Liver (tissue), 8 donors: ENCODE measurements at regions not wholly inside any gene's neighbourhood (a gene's known extent, or its start where the extent isn't known, plus 50 kb on each side); places are given as distances from the start of the nearest gene placed in this dataset.

Experiments
- DNase-seq: peaks from one replicate; pipeline ENCODE4 v3.0.0-alpha.2; 2017; ENCODE audit warnings: low spot score
- H3K27ac ChIP-seq, 2 donors: one replicate each; pipeline ENCODE4 v1.7.0; 2013; ENCODE audit warnings: inconsistent platforms in 2 of 2, low read length in 2 of 2, control low read depth in 1 of 2, low read depth in 1 of 2, mild to moderate bottlenecking in 1 of 2
- H3K27me3 ChIP-seq, 4 donors: one replicate each; pipeline versions ENCODE4 v1.6.1 to v1.7.0; 2013; ENCODE audit warnings: low read length in 3 of 4, inconsistent platforms in 1 of 4, mild to moderate bottlenecking in 1 of 4, moderate library complexity in 1 of 4; ENCODE audit not compliant: control insufficient read depth in 4 of 4, insufficient read depth in 4 of 4
- H3K36me3 ChIP-seq, 4 donors: one replicate each; pipeline versions ENCODE4 v1.6.1 to v1.7.0; 2013; ENCODE audit warnings: low read length in 3 of 4, mild to moderate bottlenecking in 3 of 4, low read depth in 1 of 4, moderate library complexity in 1 of 4; ENCODE audit not compliant: control insufficient read depth in 4 of 4, insufficient read depth in 3 of 4
- H3K4me1 ChIP-seq, 4 donors: one replicate each; pipeline versions ENCODE4 v1.6.1 to v1.7.0; 2013; ENCODE audit warnings: low read length in 3 of 4, mild to moderate bottlenecking in 3 of 4, moderate library complexity in 1 of 4; ENCODE audit not compliant: control insufficient read depth in 4 of 4, insufficient read depth in 4 of 4
- H3K4me3 ChIP-seq, 3 donors: one replicate each; pipeline versions ENCODE4 v1.6.1 to v1.7.0; 2013; ENCODE audit warnings: low read length in 3 of 3, control low read depth in 1 of 3, low read depth in 1 of 3, mild to moderate bottlenecking in 1 of 3
- H3K9ac ChIP-seq, 2 donors: one replicate each; pipeline ENCODE4 v1.7.0; 2013; ENCODE audit warnings: low read length in 2 of 2, mild to moderate bottlenecking in 2 of 2, moderate library complexity in 2 of 2, control low read depth in 1 of 2, low read depth in 1 of 2
- H3K9me3 ChIP-seq, 4 donors: one replicate each; pipeline versions ENCODE4 v1.6.1 to v1.7.0; 2013; ENCODE audit warnings: low read length in 3 of 4; ENCODE audit not compliant: control insufficient read depth in 4 of 4
- EGR1 ChIP-seq, 2 donors: IDR thresholded peaks; 2 replicates each; pipeline ENCODE4 v1.6.1; 2016 to 2018; ENCODE audit warnings: antibody characterized with exemption in 2 of 2, low read depth in 2 of 2
- FOXA1 ChIP-seq: IDR thresholded peaks from 2 replicates; pipeline ENCODE4 v1.6.1; 2016; ENCODE audit warnings: antibody characterized with exemption
- FOXA2 ChIP-seq: IDR thresholded peaks from 2 replicates; pipeline ENCODE4 v1.6.1; 2016; ENCODE audit warnings: antibody characterized with exemption
- HNF4A ChIP-seq, 2 donors: conservative IDR thresholded peaks; 2 replicates each; pipeline ENCODE4 v1.6.1; 2016; ENCODE audit warnings: antibody characterized with exemption in 2 of 2, mild to moderate bottlenecking in 2 of 2
- HNF4G ChIP-seq: IDR thresholded peaks from 2 replicates; pipeline ENCODE4 v1.6.1; 2016; ENCODE audit warnings: antibody characterized with exemption
- JUND ChIP-seq, 2 donors: IDR thresholded peaks; 2 replicates each; pipeline ENCODE4 v1.6.1; 2016; ENCODE audit warnings: antibody characterized with exemption in 2 of 2
- NR2F2 ChIP-seq: IDR thresholded peaks from 2 replicates; pipeline ENCODE4 v1.6.1; 2016; ENCODE audit warnings: antibody characterized with exemption
- RAD21 ChIP-seq, 2 donors: IDR thresholded peaks; 2 replicates each; pipeline ENCODE4 v1.6.1; 2016; ENCODE audit warnings: antibody characterized with exemption in 2 of 2, mild to moderate bottlenecking in 2 of 2
- RXRA ChIP-seq, 2 donors: IDR thresholded peaks; 2 replicates each; pipeline ENCODE4 v1.6.1; 2017 to 2018; ENCODE audit warnings: antibody characterized with exemption in 2 of 2, mild to moderate bottlenecking in 1 of 2
- SP1 ChIP-seq: IDR thresholded peaks from 2 replicates; pipeline ENCODE4 v1.6.1; 2018; ENCODE audit warnings: antibody characterized with exemption, mild to moderate bottlenecking
- TAF1 ChIP-seq: conservative IDR thresholded peaks from 2 replicates; pipeline ENCODE4 v1.6.1; 2016; ENCODE audit warnings: antibody characterized with exemption, mild to moderate bottlenecking
- YY1 ChIP-seq: IDR thresholded peaks from 2 replicates; pipeline ENCODE4 v1.6.1; 2016; ENCODE audit warnings: antibody characterized with exemption, mild to moderate bottlenecking
- WGBS: extraction: QIAGEN DNeasy Blood & Tissue Kit; methylation state at CpG from one replicate; pipeline ENCODE4 v1.1.7; 2013; 5-methylcytosine and 5-hydroxymethylcytosine counted together
- TF ChIP-seq, protein P1 (sequence below): IDR thresholded peaks from 2 replicates; pipeline ENCODE4 v1.6.1; 2016; ENCODE audit warnings: antibody characterized with exemption
- TF ChIP-seq, protein P2 (sequence below): IDR thresholded peaks from 2 replicates; pipeline ENCODE4 v1.6.1; 2016; ENCODE audit warnings: antibody characterized with exemption
- TF ChIP-seq, protein P3 (sequence below): IDR thresholded peaks from 2 replicates; pipeline ENCODE4 v1.6.1; 2016; ENCODE audit warnings: antibody characterized with exemption
- TF ChIP-seq, protein P4 (sequence below): IDR thresholded peaks from 2 replicates; pipeline ENCODE4 v1.6.1; 2016; ENCODE audit warnings: antibody characterized with exemption, mild to moderate bottlenecking
- TF ChIP-seq, protein P5 (sequence below): fragments of 150-350 bp; IDR thresholded peaks from 2 replicates; pipeline ENCODE4 v1.5.1; 2017; ENCODE audit warnings: improper control_type of control experiment, low read depth, low read length; ENCODE audit not compliant: missing input control
- donor health status: healthy.
- donor health status: healthy.
- donor health status: healthy.
- donor health status: healthy.
- donor health status: healthy.

DNA sequence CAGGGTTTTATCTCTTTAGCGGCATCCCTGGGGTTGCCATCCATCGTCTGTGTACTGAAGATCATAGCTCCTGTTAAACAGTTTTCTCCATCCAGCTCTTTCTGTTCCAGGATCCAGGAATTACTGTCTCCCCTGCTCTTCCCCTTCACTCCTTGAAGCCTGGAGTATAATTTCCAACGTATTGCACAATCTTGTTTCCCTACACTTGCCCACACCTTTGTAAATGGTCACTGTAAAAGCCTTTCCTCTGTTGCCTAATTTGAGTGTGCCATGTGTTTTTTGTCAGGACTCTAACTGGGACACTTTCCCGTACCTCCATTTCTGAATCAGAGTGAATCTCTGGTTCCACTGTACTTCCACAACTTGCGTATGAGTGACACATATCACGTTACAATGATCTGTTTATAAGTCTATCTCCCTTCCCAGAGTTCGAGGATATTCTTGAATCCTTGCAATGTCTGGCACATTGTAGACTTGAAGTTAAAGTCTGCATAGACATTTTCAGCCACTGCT, 199.6 kb upstream of the SNX7 start:
- TF ChIP-seq, protein P1, sequence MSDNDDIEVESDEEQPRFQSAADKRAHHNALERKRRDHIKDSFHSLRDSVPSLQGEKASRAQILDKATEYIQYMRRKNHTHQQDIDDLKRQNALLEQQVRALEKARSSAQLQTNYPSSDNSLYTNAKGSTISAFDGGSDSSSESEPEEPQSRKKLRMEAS = no peak
- WGBS = 84% methylated on average over 7 of the region's 7 CpGs

DNA sequence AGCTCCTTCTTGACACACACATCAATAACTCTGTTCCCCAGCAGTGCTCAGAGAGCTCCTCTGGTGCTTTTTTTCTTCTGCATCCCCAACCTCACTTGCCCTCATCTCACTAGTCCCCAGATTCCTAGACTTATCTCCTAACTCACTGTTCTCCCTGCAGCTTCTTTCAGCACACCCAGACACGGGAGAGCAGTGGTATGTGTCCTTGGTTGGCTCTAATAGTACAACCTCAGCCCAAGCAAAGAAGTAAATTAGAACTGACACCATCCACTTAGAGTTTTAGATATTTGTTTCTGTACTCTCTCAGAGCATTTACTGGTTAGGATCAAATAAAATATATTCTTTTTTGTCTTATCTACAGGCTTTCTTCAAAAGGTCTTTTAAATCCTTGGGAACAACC, 201.4 kb upstream of the SNX7 start:
- Histone ChIP-seq H3K4me1 (no peaks in the 10 kb centered on the region), H3K9me3 (no peaks in the 10 kb centered on the region), H3K27ac (no peak overlapping the region), H3K4me3 (no peak overlapping the region), H3K36me3 (no peaks in the 10 kb centered on the region), H3K27me3 (no peaks in the 10 kb centered on the region), H3K9ac (no peak overlapping the region)
- TF ChIP-seq FOXA2 = no peak
- TF ChIP-seq YY1 = no peak
- TF ChIP-seq RAD21 (IDR thresholded peaks at IDR 0.05) = no peak
- TF ChIP-seq HNF4A (conservative IDR thresholded peaks at IDR 0.05) = no peak
- TF ChIP-seq TAF1 = no peak
- TF ChIP-seq, protein P2, sequence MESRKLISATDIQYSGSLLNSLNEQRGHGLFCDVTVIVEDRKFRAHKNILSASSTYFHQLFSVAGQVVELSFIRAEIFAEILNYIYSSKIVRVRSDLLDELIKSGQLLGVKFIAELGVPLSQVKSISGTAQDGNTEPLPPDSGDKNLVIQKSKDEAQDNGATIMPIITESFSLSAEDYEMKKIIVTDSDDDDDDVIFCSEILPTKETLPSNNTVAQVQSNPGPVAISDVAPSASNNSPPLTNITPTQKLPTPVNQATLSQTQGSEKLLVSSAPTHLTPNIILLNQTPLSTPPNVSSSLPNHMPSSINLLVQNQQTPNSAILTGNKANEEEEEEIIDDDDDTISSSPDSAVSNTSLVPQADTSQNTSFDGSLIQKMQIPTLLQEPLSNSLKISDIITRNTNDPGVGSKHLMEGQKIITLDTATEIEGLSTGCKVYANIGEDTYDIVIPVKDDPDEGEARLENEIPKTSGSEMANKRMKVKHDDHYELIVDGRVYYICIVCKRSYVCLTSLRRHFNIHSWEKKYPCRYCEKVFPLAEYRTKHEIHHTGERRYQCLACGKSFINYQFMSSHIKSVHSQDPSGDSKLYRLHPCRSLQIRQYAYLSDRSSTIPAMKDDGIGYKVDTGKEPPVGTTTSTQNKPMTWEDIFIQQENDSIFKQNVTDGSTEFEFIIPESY = no peak
- no peak for TF ChIP-seq NR2F2
- TF ChIP-seq SP1 = no peak
- TF ChIP-seq, protein P3, sequence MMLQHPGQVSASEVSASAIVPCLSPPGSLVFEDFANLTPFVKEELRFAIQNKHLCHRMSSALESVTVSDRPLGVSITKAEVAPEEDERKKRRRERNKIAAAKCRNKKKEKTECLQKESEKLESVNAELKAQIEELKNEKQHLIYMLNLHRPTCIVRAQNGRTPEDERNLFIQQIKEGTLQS = no peak
- TF ChIP-seq, protein P1 = no peak
- no peak for TF ChIP-seq JUND (IDR thresholded peaks at IDR 0.05)
- TF ChIP-seq, protein P4, sequence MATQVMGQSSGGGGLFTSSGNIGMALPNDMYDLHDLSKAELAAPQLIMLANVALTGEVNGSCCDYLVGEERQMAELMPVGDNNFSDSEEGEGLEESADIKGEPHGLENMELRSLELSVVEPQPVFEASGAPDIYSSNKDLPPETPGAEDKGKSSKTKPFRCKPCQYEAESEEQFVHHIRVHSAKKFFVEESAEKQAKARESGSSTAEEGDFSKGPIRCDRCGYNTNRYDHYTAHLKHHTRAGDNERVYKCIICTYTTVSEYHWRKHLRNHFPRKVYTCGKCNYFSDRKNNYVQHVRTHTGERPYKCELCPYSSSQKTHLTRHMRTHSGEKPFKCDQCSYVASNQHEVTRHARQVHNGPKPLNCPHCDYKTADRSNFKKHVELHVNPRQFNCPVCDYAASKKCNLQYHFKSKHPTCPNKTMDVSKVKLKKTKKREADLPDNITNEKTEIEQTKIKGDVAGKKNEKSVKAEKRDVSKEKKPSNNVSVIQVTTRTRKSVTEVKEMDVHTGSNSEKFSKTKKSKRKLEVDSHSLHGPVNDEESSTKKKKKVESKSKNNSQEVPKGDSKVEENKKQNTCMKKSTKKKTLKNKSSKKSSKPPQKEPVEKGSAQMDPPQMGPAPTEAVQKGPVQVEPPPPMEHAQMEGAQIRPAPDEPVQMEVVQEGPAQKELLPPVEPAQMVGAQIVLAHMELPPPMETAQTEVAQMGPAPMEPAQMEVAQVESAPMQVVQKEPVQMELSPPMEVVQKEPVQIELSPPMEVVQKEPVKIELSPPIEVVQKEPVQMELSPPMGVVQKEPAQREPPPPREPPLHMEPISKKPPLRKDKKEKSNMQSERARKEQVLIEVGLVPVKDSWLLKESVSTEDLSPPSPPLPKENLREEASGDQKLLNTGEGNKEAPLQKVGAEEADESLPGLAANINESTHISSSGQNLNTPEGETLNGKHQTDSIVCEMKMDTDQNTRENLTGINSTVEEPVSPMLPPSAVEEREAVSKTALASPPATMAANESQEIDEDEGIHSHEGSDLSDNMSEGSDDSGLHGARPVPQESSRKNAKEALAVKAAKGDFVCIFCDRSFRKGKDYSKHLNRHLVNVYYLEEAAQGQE = no peak
- TF ChIP-seq, protein P5, sequence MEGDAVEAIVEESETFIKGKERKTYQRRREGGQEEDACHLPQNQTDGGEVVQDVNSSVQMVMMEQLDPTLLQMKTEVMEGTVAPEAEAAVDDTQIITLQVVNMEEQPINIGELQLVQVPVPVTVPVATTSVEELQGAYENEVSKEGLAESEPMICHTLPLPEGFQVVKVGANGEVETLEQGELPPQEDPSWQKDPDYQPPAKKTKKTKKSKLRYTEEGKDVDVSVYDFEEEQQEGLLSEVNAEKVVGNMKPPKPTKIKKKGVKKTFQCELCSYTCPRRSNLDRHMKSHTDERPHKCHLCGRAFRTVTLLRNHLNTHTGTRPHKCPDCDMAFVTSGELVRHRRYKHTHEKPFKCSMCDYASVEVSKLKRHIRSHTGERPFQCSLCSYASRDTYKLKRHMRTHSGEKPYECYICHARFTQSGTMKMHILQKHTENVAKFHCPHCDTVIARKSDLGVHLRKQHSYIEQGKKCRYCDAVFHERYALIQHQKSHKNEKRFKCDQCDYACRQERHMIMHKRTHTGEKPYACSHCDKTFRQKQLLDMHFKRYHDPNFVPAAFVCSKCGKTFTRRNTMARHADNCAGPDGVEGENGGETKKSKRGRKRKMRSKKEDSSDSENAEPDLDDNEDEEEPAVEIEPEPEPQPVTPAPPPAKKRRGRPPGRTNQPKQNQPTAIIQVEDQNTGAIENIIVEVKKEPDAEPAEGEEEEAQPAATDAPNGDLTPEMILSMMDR = no peak
- TF ChIP-seq FOXA1 = no peak
- TF ChIP-seq EGR1 (IDR thresholded peaks at IDR 0.05; ENCODE audit: low read depth in 2 of 2) = no peak
- TF ChIP-seq RXRA (IDR thresholded peaks at IDR 0.05) = no peak
- TF ChIP-seq HNF4G = no peak
- DNase-seq = no peak
- 63% methylated on average over 1 of the region's 1 CpG for WGBS

More for the DNA sequence above, 199.6 kb upstream of the SNX7 start:
- Histone ChIP-seq H3K4me1 (no peaks in the 10 kb centered on the region), H3K36me3 (no peaks in the 10 kb centered on the region), H3K9ac (no peak overlapping the region), H3K9me3 (no peaks in the 10 kb centered on the region), H3K27me3 (no peaks in the 10 kb centered on the region), H3K4me3 (no peak overlapping the region), H3K27ac (no peak overlapping the region)
- DNase-seq = no peak
